ENCODE measurements at regions not wholly inside any gene's neighbourhood (a gene's known extent, or its start where the extent isn't known, plus 50 kb on each side); places are given as distances from the start of the nearest gene placed in this dataset.
"Not testable (repeated sequence)": the region's sequence is repeated elsewhere in the genome, so short reads cannot be mapped to it uniquely, and the experiment has no call there.

GRCh38 chr5:109575506-109575905, 114.2 kb upstream of the MAN2A1 start:
- no peak for DNase-seq (ENCODE audit: low read depth)

- no peak for DNase-seq (ENCODE audit: low read depth)
Observed at GRCh38 chr5:109574985-109575384, 114.7 kb upstream of the MAN2A1 start.

GRCh38 chr5:109573766-109574165, 116.0 kb upstream of the MAN2A1 start:
- DNase-seq (ENCODE audit: low read depth) = no peak

GRCh38 chr5:109573256-109573655, 116.5 kb upstream of the MAN2A1 start:
- no peak for DNase-seq (ENCODE audit: low read depth)

- DNase-seq (ENCODE audit: low read depth) = no peak
Observed at GRCh38 chr5:109571785-109572184, 117.9 kb upstream of the MAN2A1 start.

DNA sequence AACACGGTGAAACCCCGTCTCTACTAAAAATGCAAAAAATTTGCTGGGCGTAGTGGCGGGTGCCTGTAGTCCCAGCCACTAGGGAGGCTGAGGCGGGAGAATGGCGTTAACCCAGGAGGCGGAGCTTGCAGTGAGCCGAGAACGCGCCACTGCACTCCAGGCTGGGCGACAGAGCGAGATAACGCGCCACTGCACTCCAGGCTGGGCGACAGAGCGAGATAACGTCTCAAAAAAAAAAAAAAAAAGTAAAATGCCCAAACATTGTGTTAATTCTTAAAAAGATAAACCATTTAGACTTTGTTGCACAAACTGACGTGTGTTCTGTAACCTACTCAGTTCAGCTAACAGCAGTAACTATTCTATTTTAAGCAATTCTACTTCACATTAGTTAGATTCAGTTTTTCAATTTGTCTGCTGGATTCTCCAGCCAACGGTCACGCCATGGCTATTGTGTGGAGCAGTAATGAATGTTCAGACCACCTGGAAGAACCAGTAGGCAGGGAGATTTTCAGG, 119.3 kb upstream of the MAN2A1 start:
- DNase-seq (ENCODE audit: low read depth) = no peak

- DNase-seq (ENCODE audit: low read depth) = no peak
Observed at GRCh38 chr5:109567374-109568044, 122.2 kb upstream of the MAN2A1 start.

- no peak for DNase-seq (ENCODE audit: low read depth)
Observed at GRCh38 chr5:109566361-109566760, 123.4 kb upstream of the MAN2A1 start.

DNA sequence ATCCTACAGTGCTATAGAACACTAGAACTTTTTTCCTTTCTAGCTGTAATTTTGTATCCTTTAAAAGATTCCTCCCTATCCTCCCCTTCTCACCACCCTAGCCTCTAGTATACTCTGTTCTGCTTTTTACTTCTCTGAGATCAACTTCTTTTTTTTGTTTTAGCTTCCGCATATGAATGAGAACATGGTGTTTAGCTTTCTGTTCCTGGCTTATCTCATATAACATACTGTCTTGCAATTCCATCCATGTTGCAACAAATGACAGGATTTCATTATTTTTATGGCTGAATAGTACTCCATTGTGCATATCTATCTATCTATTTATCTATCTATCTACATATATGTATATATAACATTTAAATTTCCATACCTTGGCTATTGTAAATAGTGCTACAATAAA, 126.0 kb upstream of the MAN2A1 start:
- no peak for DNase-seq (ENCODE audit: low read depth)

DNA sequence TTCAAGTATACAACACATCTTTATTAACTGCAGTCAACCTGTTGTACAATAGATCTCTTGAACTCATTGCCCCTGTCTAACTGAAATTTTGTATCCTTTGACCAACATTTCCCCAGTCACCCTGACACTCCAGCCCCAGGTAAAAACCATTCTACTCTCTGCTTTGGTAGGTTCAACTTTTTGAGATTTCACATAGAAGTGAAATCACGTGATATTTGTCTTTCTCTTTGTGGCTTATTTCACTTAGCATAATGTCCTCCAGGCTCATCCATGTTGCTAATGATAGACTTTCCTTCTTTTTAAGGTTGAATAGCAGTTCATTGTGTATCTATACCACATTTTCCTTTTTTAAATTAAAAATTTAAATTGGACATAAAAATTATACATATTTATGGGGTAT, 126.5 kb upstream of the MAN2A1 start:
- DNase-seq (ENCODE audit: low read depth) = no peak

DNA sequence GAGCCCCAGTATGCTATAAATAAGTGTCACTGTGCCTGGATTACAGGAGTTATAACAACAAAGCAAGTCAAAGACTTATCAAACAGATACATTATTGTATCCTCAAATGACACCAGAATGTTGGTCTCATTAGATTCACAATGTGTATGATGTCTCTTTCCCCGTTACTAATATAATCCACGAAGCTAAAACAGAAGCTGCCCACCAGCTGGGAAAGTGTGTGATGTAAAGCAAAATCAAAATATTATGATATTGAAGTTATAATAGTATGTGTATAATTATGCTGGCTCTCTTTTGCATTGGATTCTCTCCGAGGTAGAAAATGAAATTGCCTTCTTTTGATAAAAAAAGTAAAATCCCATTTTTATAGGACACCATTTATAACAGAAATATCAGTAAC, 127.3 kb upstream of the MAN2A1 start:
- DNase-seq (ENCODE audit: low read depth) = no peak

DNA sequence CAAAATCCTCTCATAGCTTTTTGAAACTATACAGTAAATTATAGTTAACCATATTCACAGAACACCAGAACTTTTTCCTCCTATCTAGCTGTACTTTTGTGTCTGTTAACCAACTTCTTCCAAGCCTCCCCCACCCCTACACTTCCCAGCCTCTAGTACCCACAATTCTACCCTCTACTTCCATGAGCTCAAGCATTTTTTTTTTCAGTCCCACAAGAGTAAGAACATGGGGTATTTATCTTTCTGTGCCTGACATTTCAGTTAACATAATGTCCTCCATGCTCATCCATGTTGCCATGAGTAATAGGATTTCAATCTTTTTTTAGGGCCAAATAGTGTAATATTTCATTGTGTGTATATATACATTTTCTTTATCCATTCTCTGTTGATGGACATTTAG, 128.3 kb upstream of the MAN2A1 start:
- no peak for DNase-seq (ENCODE audit: low read depth)

GRCh38 chr5:109560554-109560953, 129.2 kb upstream of the MAN2A1 start:
- no peak for DNase-seq (ENCODE audit: low read depth)

DNA sequence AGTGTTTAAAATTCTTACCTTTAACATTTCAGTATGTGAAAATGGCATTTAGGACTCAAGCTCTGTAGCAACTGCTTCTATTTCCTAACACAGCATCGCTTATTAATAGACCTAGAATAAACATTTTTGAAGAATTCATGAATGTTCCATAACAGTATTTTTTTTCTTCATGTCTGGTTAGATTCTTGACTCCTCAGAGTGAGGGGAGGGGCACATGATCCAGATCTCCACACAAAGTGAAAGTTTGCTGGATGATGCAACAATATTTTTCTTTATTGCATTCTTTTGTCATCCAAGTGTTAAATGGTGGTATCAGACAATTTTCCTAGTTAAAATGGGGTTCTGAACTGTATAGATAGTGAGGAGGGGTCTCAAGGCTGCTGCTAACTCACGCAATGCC, 130.8 kb upstream of the MAN2A1 start:
- DNase-seq (ENCODE audit: low read depth) = no peak

DNA sequence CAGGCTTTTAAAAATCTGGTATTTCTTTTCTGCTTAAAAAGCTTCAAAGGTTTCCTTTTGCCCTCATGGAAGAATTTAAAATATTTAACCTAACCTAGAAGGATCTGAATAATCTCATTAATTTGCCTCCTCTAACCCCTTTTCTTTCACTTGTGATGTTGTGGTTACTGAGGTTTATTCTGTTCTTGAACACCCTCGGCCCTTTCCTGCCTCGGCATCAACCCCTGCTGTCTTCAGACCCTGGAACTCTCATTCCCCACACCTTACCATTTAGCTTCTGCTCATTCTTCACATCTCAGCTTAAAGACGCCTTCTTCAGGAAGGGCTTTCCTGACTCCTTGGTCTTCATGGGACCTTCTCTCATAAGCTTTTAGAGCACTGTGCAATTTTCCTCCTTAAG, 131.4 kb upstream of the MAN2A1 start:
- no peak for DNase-seq (ENCODE audit: low read depth)

DNA sequence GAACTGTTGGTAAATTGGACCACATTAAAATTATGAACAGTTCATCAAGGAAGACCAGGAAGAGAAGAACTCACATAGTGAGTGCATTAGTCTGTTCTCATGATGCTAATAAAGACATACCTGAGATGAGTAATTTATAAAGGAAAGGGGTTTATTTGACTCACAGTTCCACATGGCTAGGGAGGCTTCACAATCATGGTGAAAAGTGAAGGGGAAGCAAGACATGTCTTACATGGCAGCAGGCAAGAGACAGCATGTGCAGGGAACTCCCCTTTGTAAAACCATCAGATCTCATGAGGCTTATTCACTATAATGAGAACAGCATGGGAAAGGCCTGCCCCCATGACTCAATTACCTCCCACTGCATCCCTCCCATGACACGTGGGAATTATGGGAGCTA, 135.9 kb upstream of the MAN2A1 start:
- no peak for DNase-seq (ENCODE audit: low read depth)

GRCh38 chr5:109551234-109551633, 138.5 kb upstream of the MAN2A1 start:
- DNase-seq (ENCODE audit: low read depth) = not testable (repeated sequence)

DNA sequence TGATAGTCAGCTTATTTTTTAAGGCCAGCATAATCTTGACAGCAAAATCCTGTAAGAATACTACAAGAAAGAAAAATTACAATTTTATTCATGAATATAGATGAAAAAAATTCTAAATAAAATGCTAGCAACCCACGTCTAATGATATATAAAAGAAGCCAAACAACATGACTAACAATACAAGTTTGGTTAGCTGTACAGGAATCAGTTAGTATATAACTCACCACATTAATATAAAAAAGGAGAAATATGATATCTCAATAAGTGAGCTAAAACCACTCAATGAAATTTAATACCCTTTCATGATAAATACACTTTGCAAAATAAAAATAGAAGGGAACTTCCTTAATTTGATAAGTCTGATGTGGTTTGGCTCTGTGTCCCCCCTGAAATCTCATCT, 139.7 kb upstream of the MAN2A1 start:
- no peak for DNase-seq (ENCODE audit: low read depth)

DNA sequence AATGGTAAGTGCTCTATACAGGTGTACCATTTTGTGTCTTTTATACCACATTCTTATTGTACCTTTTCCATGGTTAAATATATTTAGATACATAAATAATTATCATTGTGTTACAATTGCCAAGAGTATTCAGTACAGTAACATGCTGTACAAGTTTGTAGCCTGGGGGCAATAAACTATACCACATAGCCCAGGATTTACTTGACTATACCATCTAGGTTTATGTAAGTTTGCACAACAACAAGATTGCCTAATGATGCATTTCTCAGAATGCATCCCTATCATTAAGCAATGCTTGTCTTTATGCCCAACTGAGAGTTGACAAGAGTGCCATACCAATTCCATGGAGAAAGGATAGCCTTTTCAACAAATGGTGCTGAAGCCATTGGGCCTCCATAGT, 136.7 kb upstream of the PJA2 start:
- DNase-seq (ENCODE audit: low read depth) = no peak

- DNase-seq (ENCODE audit: low read depth) = not testable (repeated sequence)
Observed at GRCh38 chr5:109544873-109545272, 135.1 kb upstream of the PJA2 start.

- not testable (repeated sequence) for DNase-seq (ENCODE audit: low read depth)
Observed at GRCh38 chr5:109538692-109539091, 128.9 kb upstream of the PJA2 start.

DNA sequence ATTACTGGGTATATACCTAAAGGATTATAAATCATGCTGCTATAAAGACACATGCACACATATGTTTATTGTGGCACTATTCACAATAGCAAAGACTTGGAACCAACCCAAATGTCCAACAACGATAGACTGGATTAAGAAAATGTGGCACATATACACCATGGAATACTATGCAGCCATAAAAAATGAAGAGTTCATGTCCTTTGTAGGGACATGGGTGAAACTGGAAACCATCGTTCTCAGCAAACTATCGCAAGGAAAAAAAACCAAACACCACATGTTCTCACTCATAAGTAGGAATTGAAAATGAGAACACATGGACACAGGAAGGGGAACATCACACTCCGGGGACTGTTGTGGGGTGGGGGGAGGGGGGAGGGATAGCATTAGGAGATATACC, 125.3 kb upstream of the PJA2 start:
- DNase-seq (ENCODE audit: low read depth) = not testable (repeated sequence)

DNA sequence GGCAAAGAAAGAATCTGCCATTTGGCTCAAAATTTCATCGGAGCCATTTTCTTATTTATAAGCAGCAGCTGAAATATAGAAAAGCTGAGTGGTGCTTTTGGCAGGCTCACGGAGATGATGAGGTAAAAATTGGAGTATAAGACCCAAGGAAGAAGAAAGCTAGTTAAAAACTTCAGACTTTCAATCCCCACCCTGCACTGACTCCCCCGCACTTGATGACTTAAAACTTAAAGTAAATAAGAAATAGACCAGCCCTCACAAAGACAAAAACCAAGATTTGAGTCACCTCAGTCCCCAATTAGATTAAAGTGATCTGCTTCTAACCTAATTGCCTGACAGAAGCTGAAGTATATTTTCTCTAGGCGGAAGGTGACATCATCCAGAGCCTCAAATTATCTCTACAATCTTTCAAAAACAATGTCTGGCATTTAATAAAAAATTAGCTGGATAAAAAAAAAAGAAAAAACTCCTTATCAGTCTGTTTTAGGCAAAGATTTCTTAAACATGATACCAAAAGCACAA, 124.0 kb upstream of the PJA2 start:
- no peak for DNase-seq (ENCODE audit: low read depth)

DNA sequence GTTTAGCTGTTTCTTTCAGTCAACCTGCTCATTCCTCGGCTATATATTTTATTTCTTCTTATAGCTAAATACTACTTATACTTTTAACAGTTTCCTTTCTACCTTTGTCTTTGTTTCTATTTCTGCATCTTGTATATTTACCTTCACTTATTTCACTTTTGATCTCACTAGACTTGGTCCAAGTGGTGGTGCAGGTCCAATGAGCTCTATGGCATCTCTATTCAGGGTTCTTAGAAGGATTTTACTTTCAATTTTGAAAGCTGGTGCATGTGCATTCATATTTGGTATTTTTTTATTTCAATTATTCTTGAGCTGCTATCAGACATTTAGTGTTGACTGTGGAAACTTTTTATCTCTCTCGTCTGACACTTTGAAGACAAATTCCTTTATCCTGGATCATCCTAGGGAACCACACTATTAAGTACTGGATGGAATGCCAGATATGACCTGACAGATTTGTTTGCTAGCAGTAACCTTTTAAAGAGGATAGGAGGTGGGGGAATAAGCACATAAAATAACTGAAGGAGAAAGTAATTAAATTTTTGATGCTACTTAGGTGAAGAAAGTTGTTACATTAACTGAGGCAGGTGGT, 123.1 kb upstream of the PJA2 start:
- no peak for DNase-seq (ENCODE audit: low read depth)

All from stimulated activated CD4-positive, alpha-beta T cell treated with anti-CD3 and anti-CD28 coated beads, Interleukin-2, amount 100 ng/mL, for 4 hours (primary cell).